Ectodermal cell (in vitro differentiated cells): ENCODE measurements at regions not wholly inside any gene's neighbourhood (a gene's known extent, or its start where the extent isn't known, plus 50 kb on each side); places are given as distances from the start of the nearest gene placed in this dataset.
"Not testable (repeated sequence)": the region's sequence is repeated elsewhere in the genome, so short reads cannot be mapped to it uniquely, and the experiment has no call there.

Experiments
- H3K27ac ChIP-seq: 2 replicates; pipeline ENCODE4 v1.7.0; 2013; ENCODE audit warnings: mild to moderate bottlenecking, low read depth, low read length; ENCODE audit not compliant: insufficient read depth, poor library complexity, severe bottlenecking
- H3K27me3 ChIP-seq: 2 replicates; pipeline ENCODE4 v1.7.0; 2013; ENCODE audit warnings: mild to moderate bottlenecking, low read length; ENCODE audit not compliant: insufficient read depth, control insufficient read depth, poor library complexity, severe bottlenecking
- H3K36me3 ChIP-seq: one replicate; pipeline ENCODE4 v1.7.0; 2013; ENCODE audit warnings: low read length; ENCODE audit not compliant: control insufficient read depth, insufficient read depth
- H3K4me1 ChIP-seq: one replicate; pipeline ENCODE4 v1.7.0; 2013; ENCODE audit warnings: low read length; ENCODE audit not compliant: control insufficient read depth, insufficient read depth
- H3K4me3 ChIP-seq: 2 replicates; pipeline ENCODE4 v1.7.0; 2013; ENCODE audit warnings: low read depth, low read length, control low read depth; ENCODE audit not compliant: insufficient read depth
- H3K9me3 ChIP-seq: 2 replicates; pipeline ENCODE4 v1.7.0; 2013; ENCODE audit warnings: mild to moderate bottlenecking, low read length, moderate library complexity; ENCODE audit not compliant: control insufficient read depth
- WGBS, 2 experiments: methylation state at CpG; one replicate each; pipeline ENCODE4 v1.1.7; 2013; ENCODE audit warnings: missing lambda C conversion rate in 2 of 2; 5-methylcytosine and 5-hydroxymethylcytosine counted together

- WGBS, 2 experiments: 60% methylated on average over 1 of the region's 1 CpG; no CpG with 5 or more reads in 1 of the 2 experiments
- Histone ChIP-seq H3K9me3 (no peaks in the 10 kb centered on the region), H3K4me3 (no peak overlapping the region)
These were observed 940.2 kb upstream of the MDGA2 start for GRCh38 chr14:48615618-48616017.

GRCh38 chr14:48614003-48614402 lies 938.6 kb upstream of the MDGA2 start:
- no peak overlapping the region for H3K4me3 ChIP-seq
- no peaks in the 10 kb centered on the region for H3K9me3 ChIP-seq
- WGBS, 2 experiments: 94% methylated on average over 1 of the region's 2 CpGs
- H3K4me1 ChIP-seq: no peaks in the 10 kb centered on the region
- no peaks in the 10 kb centered on the region for H3K27me3 ChIP-seq
- H3K27ac ChIP-seq: no peak overlapping the region
- H3K36me3 ChIP-seq: no peaks in the 10 kb centered on the region

More at GRCh38 chr14:48615618-48616017, 940.2 kb upstream of the MDGA2 start:
- Histone ChIP-seq H3K36me3 (no peaks in the 10 kb centered on the region), H3K4me1 (no peaks in the 10 kb centered on the region), H3K27ac (no peak overlapping the region), H3K27me3 (no peaks in the 10 kb centered on the region)

GRCh38 chr14:48606960-48607359 lies 931.6 kb upstream of the MDGA2 start:
- H3K4me3 ChIP-seq: not testable (repeated sequence)

DNA sequence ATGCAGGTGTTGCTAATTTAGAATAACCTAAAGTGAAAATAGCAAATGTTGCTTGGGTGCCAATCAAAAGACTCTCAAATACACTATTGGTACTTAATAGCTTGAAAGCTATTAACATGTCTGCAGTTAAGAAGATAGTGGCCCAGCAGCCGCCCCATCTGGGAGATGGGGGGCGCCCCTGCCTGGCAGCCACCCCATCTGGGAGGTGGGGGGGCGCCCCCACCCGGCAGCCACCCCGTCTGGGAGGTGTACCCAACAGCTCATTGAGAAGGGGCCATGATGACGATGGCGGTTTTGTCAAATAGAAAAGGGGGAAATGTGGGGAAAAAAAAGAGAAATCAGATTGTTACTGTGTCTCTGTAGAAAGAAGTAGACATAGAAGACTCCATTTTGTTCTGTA lies 923.1 kb upstream of the MDGA2 start:
- H3K36me3 ChIP-seq: no peaks in the 10 kb centered on the region
- 77 to 82% methylated on average over 7 of the region's 7 CpGs for WGBS, 2 experiments
- H3K9me3 ChIP-seq: no peaks in the 10 kb centered on the region
- H3K27me3 ChIP-seq: no peaks in the 10 kb centered on the region
- no peak overlapping the region for H3K4me3 ChIP-seq
- peaks cover 7% of the 10 kb centered on the region for H3K4me1 ChIP-seq
- H3K27ac ChIP-seq: no peak overlapping the region

More at GRCh38 chr14:48606960-48607359, 931.6 kb upstream of the MDGA2 start:
- H3K27me3 ChIP-seq, H3K36me3 ChIP-seq, H3K27ac ChIP-seq, H3K4me1 ChIP-seq, H3K9me3 ChIP-seq: not testable (repeated sequence)
- WGBS, 2 experiments: 78 to 80% methylated on average over 8 of the region's 8 CpGs

DNA sequence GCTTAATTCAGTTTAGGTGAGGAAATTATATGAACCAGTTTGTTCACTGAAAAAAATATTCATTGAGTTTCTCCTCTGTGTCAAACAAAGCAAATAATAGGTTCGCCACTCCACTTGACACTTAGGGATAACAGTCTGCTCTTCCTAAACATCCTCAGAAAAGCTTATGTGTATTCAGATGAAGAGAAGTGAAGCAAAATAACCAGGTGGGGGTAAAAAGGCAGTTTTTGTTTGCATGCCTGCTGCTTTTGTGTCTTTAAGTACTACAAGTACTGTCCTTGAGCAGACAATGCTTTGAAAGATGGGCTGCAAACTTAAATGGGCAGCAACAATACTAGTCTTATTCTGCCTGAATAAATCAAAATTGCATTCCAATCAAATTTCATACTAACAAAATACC lies 910.7 kb upstream of the MDGA2 start:
- H3K4me1 ChIP-seq: no peaks in the 10 kb centered on the region
- no peaks in the 10 kb centered on the region for H3K27me3 ChIP-seq
- WGBS, 2 experiments: 86 to 88% methylated on average over 1 of the region's 1 CpG

DNA sequence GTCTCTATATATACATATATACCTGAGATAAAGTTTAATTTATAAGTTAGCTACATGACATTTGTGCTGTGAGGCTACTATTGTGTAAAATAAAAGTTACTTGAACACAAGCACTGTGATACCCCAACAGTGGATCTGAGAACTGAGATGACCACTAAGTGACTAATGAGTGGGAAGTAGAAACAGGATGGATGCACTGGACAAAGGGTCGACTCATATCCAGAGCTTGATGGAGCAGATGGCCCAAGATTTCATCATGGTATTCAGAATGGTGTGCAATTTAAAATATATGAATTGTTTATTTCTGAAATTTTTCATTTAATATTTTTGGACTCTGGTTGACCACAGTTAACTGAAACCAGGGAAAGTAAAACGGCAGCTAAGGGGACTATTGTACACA lies 908.6 kb upstream of the MDGA2 start:
- Histone ChIP-seq H3K9me3 (no peaks in the 10 kb centered on the region), H3K4me3 (no peak overlapping the region), H3K36me3 (no peaks in the 10 kb centered on the region), H3K27ac (no peak overlapping the region), H3K27me3 (no peaks in the 10 kb centered on the region), H3K4me1 (no peaks in the 10 kb centered on the region)
- 40 to 45% methylated on average over 2 of the region's 2 CpGs for WGBS, 2 experiments

More for the DNA sequence above, 910.7 kb upstream of the MDGA2 start:
- Histone ChIP-seq H3K36me3 (no peaks in the 10 kb centered on the region), H3K4me3 (no peak overlapping the region), H3K9me3 (no peaks in the 10 kb centered on the region), H3K27ac (no peak overlapping the region)

DNA sequence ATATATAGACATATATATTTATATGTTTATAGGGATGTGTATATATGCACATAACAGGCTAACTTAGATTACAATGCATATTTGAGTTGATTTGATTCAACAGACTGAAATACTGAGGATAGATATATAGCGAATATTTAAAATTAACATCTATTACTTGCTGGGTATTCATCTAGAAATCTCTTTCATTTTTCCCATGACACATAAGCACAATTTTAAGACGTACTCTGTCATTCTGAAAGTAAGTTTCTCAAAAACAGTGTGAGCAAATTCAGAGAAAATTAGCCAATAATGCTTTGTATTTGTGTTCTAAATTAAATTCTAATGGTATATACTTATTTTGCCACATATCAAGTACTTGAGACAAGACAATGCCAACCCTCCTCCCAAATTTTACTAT lies 907.5 kb upstream of the MDGA2 start:
- Histone ChIP-seq H3K4me3 (no peak overlapping the region), H3K27ac (no peak overlapping the region), H3K4me1 (no peaks in the 10 kb centered on the region), H3K27me3 (no peaks in the 10 kb centered on the region), H3K9me3 (no peaks in the 10 kb centered on the region), H3K36me3 (no peaks in the 10 kb centered on the region)
- WGBS, 2 experiments: 100% methylated on average over 2 of the region's 2 CpGs; no CpG with 5 or more reads in 1 of the 2 experiments

DNA sequence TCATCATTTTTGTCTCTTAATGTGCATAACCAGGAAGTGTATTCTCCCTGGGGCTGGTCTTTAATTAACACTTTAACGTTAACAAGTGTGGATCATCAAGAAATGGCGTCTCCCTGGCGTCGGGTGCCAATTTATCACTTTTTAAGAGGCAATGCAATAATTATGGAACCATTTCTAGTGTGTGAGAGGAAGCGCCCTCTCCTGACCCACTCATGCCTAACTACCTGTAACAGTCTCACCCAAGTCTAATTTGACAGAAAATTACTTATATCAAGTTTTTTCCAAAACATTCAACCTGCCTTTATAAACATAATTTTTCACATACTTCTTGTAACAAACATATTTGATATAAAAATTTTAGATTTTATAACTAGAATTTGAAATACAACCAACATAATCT lies 905.3 kb upstream of the MDGA2 start:
- no peak overlapping the region for H3K4me3 ChIP-seq
- H3K27ac ChIP-seq: no peak overlapping the region

GRCh38 chr14:48575772-48576171 lies 900.4 kb upstream of the MDGA2 start:
- no peak overlapping the region for H3K4me3 ChIP-seq
- H3K4me1 ChIP-seq: no peaks in the 10 kb centered on the region
- no peak overlapping the region for H3K27ac ChIP-seq
- WGBS, 2 experiments: 84 to 87% methylated on average over 7 of the region's 7 CpGs
- no peaks in the 10 kb centered on the region for H3K27me3 ChIP-seq
- H3K9me3 ChIP-seq: no peaks in the 10 kb centered on the region
- no peaks in the 10 kb centered on the region for H3K36me3 ChIP-seq

More for the DNA sequence above, 905.3 kb upstream of the MDGA2 start:
- H3K27me3 ChIP-seq: no peaks in the 10 kb centered on the region
- no peaks in the 10 kb centered on the region for H3K36me3 ChIP-seq
- no peaks in the 10 kb centered on the region for H3K4me1 ChIP-seq
- no peaks in the 10 kb centered on the region for H3K9me3 ChIP-seq
- 82 to 95% methylated on average over 5 of the region's 5 CpGs for WGBS, 2 experiments

DNA sequence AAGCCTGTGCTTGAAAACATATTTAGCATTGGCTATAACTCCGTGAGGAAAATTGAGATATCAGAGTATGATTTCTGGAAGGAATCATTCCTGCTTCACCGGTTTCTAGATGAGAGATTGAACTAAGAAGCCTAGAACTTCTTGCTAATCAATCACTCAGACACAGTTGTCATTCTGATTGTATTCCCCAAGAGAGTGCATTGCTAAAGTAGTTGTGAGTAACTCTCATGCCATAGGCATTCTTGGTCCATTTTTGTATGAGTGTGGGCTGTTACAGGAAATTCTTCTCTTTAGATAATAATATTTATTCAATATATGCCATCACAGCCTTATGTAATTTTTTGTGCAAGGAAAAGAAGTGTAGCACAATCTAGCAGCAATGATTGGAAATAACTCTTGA lies 893.3 kb upstream of the MDGA2 start:
- no peak overlapping the region for H3K4me3 ChIP-seq
- no peaks in the 10 kb centered on the region for H3K36me3 ChIP-seq
- 88 to 96% methylated on average over 2 of the region's 2 CpGs for WGBS, 2 experiments
- no peaks in the 10 kb centered on the region for H3K4me1 ChIP-seq
- no peaks in the 10 kb centered on the region for H3K27me3 ChIP-seq
- no peak overlapping the region for H3K27ac ChIP-seq
- H3K9me3 ChIP-seq: no peaks in the 10 kb centered on the region

DNA sequence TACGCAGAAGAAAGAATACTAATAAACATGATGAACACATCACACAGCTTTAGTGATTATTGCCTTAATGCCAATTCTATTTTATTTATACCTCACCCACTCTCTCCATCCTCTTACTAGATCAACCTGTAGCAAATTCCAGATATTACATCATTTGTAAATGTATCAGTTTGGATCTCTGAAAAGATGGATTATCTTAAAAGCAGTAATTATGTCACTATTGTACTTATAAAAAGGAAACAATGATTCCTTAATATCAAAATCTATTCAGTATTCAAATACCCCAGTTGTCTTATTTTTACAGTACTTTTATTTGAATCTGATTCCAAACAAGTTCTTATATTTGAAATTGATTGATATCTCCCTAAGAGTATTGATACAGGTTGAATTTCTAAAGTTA lies 892.8 kb upstream of the MDGA2 start:
- WGBS, 2 experiments: 83 to 89% methylated on average over 1 of the region's 1 CpG
- Histone ChIP-seq H3K27ac (no peak overlapping the region), H3K36me3 (no peaks in the 10 kb centered on the region), H3K27me3 (no peaks in the 10 kb centered on the region), H3K4me1 (no peaks in the 10 kb centered on the region), H3K9me3 (no peaks in the 10 kb centered on the region), H3K4me3 (no peak overlapping the region)
